GM18951 (cell line): ENCODE measurements at regions not wholly inside any gene's neighbourhood (a gene's known extent, or its start where the extent isn't known, plus 50 kb on each side); places are given as distances from the start of the nearest gene placed in this dataset.

Experiments used
- POLR2A ChIP-seq: IDR thresholded peaks from 4 replicates; pipeline ENCODE4 v1.6.1; 2011; ENCODE audit warnings: mild to moderate bottlenecking; ENCODE audit not compliant: insufficient read length, insufficient read depth; ENCODE audit errors: extremely low read depth
- in situ Hi-C: fragments of 300-500 bp; cut with MboI; formaldehyde crosslinking; loops from one replicate; pipeline ENCODE4 v1.12.0; 2022; ENCODE audit warnings: low sequenced_read_pairs, mixed read lengths, inconsistent platforms; ENCODE audit not compliant: unreplicated experiment

DNA sequence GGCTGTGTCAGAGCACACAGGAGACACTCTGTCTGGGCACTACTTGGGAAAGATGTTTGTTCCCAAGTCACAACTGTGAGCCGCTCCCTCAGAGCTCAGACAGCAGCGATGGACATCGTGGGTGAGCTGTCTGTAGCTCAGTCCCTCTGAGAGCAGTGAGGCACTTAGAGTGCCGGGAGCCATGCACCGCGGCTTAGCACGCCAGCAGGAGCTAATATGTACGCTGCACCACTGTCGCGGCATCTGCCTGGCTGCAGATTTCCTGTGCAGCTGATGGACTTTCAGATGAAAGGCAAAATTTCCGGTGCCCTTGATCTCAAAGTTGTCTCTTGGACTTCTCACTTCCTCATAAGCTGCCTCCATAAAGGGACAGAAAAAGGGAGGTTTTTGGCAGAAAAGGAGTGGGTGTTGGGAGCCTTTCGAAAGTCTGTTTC, 92.8 kb upstream of the ZNF469 start:
- no peak for TF ChIP-seq POLR2A
- in situ Hi-C loops, result no loop called here

DNA sequence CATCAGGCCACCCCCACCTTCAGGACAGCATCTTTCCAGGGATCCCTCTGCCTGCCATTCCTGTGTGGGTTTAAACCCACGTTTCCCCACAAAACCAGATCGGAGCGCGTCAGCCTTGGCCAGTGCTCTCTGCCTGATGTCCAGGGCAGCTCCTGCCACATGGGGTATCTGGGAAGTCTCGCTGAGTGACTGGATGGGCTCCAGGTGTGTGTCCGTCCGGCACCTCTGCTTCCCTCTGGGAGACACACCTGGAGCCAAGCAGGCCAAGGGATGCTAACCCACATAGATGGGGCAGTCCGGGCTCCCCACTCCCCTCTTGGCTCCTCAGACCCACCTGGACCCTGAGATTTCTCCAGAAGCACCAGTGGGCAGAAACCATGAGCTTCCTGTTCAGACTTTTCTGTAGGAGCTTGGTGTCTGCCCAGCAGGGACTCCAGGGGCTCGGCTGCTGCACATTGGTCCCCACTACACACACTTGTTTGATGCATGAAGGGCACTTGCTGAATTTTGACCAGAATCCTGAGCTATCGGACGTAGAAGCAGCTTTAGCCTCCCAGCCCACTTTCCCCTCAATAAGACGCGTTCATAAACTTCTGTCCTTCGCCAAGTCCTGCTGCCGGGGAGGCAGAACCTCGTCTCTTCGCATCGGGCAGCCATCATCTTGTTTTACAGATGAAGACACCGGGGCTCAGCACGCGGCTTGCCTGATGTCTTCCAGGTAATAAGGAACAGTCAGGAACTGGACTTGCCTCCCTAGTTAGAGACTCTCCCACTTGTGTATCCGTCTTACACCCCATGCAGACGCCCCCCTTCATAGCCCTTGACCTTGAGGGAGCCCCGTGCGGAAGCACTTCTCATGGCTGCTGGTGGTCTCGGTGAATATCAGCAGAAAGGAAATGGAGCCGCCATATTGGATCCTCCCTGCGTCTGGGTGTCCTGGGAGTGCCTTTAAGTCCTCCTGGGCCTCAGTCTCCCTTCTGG, 91.6 kb upstream of the ZNF469 start:
- in situ Hi-C loops, result no loop called here

DNA sequence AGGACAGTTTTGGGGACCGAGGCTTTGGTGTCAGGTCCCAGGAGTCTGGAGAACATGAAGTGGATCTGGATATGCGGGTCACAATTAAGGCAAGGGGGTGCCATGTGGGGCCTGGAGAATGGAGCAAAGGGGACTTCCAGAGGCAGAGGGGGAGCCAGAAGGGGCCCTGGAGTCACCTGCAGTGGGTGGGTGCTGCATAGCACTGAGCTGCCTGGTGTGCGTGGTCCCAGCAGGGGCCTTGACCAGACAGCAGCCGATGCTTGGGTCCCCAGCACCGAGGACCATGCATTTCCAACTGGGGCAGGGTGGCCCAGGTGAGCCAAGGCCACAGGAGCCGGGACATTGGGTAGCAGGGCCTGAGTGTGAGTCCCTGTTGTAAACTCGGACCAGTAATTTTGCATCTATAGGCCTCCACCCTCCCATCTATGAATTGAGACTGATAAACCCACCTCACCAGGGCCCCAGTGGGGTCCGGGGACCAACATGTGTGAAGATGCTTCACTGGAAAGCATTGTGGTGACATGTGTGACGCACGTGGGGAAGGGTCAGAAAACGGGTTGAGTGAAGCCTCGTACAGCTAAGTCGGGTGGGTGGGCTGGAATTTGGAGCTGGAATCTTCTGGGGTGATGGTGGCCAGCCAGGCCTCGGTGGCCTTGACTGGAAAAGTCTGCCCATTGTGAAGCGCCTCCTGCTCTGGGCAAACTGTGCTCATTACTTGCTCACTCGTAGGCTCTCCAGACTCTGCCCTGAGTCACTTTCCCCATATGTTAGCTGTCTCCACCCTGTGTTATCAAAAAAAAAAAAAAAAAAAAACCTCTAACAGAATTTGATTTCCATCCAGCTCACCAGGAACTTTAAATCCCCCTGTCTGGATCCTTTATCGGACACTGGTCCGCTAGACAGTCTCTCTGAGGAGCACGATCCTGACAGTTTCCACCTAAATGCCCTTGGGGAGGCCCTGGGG, 90.5 kb upstream of the ZNF469 start:
- in situ Hi-C loops, result no loop called here
- TF ChIP-seq POLR2A, result no peak

More for the DNA sequence above, 91.6 kb upstream of the ZNF469 start:
- TF ChIP-seq POLR2A, result no peak

DNA sequence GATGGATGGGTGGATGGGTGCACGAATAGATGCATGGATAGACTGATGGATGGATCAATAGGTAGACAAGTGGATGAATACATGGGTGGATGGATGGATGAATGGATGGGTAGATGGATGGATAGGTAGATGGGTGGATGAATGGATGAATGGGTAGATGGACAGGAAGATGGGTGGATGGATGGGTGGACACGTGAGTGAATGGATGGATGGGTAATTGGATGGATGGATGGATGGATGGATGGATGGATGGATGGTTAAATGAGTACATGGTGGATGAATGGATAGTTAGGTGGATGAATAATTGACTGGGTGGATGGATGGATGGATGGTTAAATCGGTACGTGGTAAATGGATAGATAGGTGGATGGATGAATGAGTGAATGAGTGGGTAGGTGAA, 89.7 kb upstream of the ZNF469 start:
- in situ Hi-C loops, result no loop called here
- TF ChIP-seq POLR2A, result no peak

DNA sequence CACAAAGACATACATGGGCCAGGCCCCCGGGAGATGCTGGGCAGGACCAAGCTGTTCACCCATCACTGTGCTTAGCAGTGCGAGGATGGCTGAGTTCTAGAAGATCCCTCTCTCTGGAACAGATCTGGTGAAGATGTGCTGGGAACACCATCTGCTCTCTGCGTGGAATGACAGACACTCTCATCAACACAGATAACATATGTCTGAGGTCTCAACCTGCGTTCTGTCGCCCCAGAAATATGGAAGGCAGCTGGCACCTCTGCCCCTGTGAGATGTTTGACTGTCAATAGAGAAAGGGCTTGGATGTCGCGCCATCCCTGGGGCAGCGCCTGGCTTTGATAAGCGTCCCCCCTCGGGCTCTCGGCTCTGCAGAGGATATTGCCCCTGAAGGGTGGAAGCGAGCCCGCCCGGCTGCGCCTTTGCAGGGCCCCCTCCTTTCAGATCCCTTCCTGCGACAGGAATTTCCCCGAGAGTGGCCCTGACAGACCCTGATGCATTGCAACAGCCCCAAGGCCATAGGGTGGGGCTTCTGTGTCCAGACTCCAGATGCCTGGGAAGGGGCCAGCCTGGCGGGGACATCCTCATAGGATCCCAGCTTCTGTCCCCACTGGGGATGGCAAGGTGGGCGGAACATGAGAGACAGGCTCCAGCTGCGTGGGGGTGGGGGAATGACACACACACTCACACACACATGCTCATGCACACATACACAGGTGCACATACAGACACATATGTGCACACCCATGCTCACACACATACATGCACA, 86.9 kb upstream of the ZNF469 start:
- in situ Hi-C loops, result no loop called here
- no peak for TF ChIP-seq POLR2A

DNA sequence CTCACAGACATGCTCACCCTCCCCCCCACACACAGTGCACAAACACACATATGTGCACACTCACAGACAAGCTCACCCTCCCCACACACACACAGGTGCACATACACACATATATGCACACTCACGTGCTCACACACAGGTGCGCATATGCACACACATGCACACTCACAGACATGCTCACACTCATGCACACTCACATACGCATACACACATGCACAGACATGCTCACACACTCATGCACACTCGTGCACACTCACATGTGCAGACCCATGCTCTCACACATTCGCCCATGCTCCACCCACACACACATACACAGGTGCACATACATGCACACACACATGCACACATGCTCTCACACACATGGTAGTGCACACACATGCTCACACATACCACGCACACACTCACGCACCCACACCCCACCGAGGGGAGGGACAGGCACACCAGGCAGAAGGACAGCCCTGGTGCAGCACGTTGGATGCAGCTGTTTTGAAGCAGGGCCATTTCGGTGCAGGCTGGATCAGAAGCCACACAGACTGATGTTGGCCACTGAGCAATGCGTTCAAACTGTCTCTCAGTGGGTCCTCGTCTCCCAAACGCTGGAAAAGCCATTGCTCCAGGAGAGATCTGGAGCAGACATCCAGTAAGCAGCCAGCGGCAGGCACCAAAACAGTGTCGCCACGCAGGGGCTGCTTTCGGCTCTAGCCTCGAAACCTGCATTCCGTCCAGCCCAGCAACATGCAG, 86.2 kb upstream of the ZNF469 start:
- in situ Hi-C loops, result no loop called here
- TF ChIP-seq POLR2A, result no peak

DNA sequence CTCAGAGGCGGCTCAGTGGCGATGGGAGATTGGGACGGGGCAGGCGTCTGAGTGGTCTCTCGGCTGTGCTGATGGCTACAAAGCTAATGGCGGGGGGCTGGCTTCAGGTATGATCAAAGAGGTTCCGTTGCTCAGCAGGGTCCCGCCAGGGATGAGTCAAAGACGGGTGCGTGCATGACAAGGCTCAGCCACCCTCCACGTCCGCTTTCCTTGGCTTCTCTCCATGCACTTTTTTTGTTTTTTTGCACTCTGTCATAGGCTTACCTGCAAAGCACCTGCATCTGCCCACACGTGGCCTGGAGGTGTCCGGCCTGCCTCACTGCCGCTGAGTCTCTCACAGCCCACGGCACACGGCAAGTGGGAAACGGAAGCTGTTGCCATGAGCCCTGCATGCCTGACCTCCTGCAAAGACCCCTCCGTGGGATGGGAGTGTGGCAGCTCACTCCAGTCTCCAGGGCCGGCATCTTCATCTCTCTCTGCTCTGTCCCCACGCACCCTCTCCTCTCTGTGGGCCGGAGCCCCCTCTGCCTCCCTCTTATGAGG, 85.5 kb upstream of the ZNF469 start:
- TF ChIP-seq POLR2A, result no peak
- in situ Hi-C loops, result no loop called here

DNA sequence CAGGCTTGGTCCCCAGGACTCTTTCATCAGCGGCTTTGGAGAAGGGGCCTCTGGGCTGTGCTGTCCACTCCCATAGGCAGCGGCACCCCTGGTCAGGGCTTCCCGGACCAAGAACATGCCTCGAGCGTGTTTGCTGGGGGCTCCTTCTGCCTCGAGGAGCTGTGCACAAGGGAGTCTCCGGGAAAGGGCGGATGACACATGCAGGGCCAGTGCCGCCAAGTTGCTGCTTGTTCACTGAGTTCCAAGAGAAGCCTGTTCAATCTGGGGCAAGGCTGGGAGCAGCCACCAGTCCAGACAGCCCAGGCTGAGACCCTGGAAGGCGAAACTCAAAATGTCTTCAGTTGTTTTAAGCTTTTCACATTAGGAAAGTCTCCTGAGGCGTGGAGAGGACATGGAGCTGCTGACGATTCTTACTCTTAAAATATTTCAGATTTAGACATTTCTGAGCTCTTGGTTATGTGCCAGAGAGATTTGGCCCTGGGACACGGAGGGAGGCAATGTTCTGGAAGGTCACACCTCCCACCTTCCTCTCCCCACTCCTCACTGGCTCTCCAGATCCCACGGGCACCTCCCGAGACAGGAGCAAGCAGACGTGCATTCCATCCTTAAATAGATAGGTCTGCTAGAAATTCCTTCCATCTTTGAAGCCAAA, 84.5 kb upstream of the ZNF469 start:
- in situ Hi-C loops, result no loop called here
- no peak for TF ChIP-seq POLR2A

DNA sequence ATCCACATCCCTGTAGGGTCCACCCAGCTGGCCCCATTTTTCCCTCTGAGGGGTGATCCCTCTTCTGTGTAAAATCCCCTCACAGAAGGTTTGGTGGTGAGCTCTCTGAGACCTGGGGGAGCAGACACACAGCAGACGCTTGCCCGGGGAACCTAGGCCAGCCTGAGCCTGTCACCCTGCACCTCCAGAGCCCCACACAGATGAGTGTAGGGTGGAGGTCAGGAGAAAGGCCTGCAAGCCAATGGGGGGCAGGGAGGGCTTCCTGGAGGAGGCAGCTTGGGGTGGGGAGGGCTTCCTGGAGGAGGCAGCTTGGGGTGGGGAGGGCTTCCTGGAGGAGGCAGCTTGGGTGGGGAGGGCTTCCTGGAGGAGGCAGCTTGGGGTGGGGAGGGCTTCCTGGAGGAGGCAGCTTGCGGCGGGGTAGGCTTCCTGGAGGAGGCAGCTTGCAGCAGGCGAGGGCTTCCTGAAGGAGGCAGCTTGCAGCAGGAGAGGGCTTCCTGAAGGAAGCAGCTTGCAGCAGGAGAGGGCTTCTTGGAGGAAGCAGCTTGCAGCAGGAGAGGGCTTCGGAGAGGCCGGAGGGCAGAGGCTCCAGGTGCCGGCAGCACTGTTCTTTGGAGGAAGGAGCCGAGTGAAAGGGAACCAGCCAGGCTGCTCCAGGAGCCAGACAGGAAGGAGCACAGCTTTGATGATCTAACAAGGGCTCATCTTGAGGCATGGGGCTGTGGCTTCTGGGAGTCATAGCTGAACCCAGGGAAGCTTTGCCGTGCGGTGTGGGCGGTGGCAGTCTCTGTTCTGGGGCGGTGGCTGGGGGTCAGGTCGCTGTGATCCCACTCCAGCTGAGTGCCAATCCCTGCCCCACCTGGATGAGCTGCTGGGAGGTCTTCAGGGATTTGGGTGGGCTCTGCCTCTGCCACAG, 83.7 kb upstream of the ZNF469 start:
- in situ Hi-C loops, result no loop called here

DNA sequence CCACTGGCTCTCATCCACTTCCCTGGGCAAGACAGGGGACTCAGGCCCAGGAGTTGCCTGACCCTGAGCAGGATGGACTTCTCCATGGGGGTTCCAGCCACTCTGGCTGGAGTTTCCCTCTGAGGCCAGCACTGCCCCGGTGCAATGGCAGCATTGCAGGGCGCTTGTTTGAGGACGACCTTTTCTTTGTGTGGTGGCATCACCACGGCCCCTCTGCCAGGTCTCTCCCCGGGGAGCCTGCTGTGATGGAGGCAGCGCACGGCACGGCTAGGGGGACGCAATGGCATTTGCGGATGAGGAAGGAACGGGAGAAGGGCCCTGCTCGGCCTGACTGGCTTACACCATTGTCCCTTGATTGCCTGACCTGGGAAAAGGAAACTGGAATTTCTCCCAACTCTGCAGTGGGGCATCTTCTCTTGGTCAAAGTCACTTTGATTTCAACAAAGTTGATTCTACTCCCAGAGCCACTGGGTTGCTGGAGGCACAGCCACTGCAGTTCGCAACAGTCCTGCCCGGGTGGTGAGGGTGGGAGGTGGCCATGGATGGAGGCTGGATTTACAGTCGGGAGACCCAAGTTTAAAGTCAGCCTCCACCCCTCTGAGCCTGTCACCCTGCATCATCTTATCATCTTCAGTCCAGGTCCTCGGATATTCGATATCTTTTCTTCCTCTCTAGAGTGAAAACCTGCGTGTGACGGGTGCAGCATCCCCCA, 82.9 kb upstream of the ZNF469 start:
- no peak for TF ChIP-seq POLR2A

More for the DNA sequence above, 83.7 kb upstream of the ZNF469 start:
- TF ChIP-seq POLR2A, result no peak

More for the DNA sequence above, 82.9 kb upstream of the ZNF469 start:
- in situ Hi-C loops, result no loop called here
